ENCODE measurements at regions not wholly inside any gene's neighbourhood (a gene's known extent, or its start where the extent isn't known, plus 50 kb on each side); places are given as distances from the start of the nearest gene placed in this dataset.

DNA sequence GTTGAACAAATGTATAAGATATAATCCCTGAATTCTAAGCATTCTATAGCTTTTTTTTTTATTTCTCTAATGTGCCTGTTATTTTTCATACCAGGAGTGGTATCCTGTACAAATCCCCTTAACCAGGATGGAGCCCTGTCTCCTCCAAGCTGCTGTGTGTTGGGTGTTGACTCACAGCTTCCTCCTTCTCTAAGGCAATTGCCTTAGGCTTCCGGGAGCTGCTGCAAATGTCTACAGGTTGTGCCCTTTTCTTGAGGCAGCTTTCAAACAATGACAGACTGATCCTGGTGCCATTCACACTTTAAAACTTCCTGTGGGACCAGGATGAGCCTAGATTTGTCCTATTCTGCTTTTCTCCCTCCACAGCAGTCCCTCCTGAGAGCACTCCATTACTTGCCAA, 173.2 kb downstream of the BTBD3 start:
- TF ChIP-seq GATA2 (IDR thresholded peaks at IDR 0.05; ENCODE audit: low read depth, low read length), result no peak
- no peak for TF ChIP-seq GATA3 (IDR thresholded peaks at IDR 0.05; ENCODE audit: low read depth, low read length)

All from SH-SY5Y (cell line).